ENCODE measurements at regions not wholly inside any gene's neighbourhood (a gene's known extent, or its start where the extent isn't known, plus 50 kb on each side); places are given as distances from the start of the nearest gene placed in this dataset.

- TF ChIP-seq CTCF (IDR thresholded peaks at IDR 0.05) (no peak), ETV6 (CRISPR knock-in tag; IDR thresholded peaks at IDR 0.05) (no peak), MAX (CRISPR knock-in tag; IDR thresholded peaks at IDR 0.05) (no peak), ZNF512 (CRISPR knock-in tag; IDR thresholded peaks at IDR 0.05; ENCODE audit: borderline replicate concordance) (no peak), RELA (CRISPR knock-in tag; IDR thresholded peaks at IDR 0.05; ENCODE audit: borderline replicate concordance) (no peak), CREB1 (CRISPR knock-in tag; IDR thresholded peaks at IDR 0.05) (no peak), MLX (CRISPR knock-in tag; IDR thresholded peaks at IDR 0.05) (no peak), TP53 (CRISPR knock-in tag; IDR thresholded peaks at IDR 0.05) (no peak), JUN (CRISPR knock-in tag; IDR thresholded peaks at IDR 0.05) (no peak), TEAD4 (CRISPR knock-in tag; IDR thresholded peaks at IDR 0.05) (no peak), ZNF671 (CRISPR knock-in tag; IDR thresholded peaks at IDR 0.05) (no peak), ELF4 (CRISPR knock-in tag; IDR thresholded peaks at IDR 0.05; ENCODE audit: low read depth) (no peak), NR2C2 (CRISPR knock-in tag; IDR thresholded peaks at IDR 0.05) (no peak), IRF1 (CRISPR knock-in tag; IDR thresholded peaks at IDR 0.05) (no peak)
Measured at GRCh38 chr7:9030976-9031375, 597.6 kb downstream of the NXPH1 start.

Measured in WTC11 (cell line).